ENCODE measurements at regions not wholly inside any gene's neighbourhood (a gene's known extent, or its start where the extent isn't known, plus 50 kb on each side); places are given as distances from the start of the nearest gene placed in this dataset.

- Mint-ChIP-seq H3K4me1 (ENCODE audit: low read depth) (no peaks in the 10 kb centered on the region), H3K4me3 (no peak overlapping the region), H3K27ac (no peak overlapping the region), H3K36me3 (ENCODE audit: low read depth) (no peaks in the 10 kb centered on the region), H3K27me3 (ENCODE audit: insufficient read depth) (no peaks in the 10 kb centered on the region), H3K9me3 (peaks cover 5% of the 10 kb centered on the region)
- intact Hi-C loops (cut with micrococcal nuclease), result no loop called here
- DNase-seq (ENCODE audit: low spot score), result no peak
Observed at GRCh38 chr13:63614874-63615612, 2199.4 kb upstream of the PCDH20 start.

DNA sequence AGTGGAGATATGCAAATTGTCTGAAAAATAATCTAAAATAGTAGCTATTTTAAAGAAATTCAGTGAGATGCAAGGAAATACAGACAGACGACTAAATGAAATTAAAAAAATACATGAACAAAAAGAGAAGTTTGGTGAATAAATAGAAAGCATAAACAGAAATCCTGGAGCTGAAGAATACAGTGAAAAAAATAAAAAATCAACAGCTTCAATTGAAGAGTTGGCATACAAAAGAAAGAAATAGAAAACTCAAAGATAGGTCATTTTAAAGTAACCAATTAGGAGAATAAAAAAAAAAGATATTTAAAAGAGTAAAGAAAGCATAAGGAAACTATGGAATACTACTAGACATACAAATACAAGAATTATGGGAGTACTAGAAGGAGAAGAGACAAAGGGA lies 2191.5 kb upstream of the PCDH20 start:
- Mint-ChIP-seq H3K27ac (no peak overlapping the region), H3K9me3 (peaks cover 17% of the 10 kb centered on the region), H3K36me3 (ENCODE audit: low read depth) (no peaks in the 10 kb centered on the region), H3K27me3 (ENCODE audit: insufficient read depth) (no peaks in the 10 kb centered on the region), H3K4me3 (no peak overlapping the region), H3K4me1 (ENCODE audit: low read depth) (no peaks in the 10 kb centered on the region)
- intact Hi-C loops (cut with micrococcal nuclease), result no loop called here
- DNase-seq (ENCODE audit: low spot score), result no peak

DNA sequence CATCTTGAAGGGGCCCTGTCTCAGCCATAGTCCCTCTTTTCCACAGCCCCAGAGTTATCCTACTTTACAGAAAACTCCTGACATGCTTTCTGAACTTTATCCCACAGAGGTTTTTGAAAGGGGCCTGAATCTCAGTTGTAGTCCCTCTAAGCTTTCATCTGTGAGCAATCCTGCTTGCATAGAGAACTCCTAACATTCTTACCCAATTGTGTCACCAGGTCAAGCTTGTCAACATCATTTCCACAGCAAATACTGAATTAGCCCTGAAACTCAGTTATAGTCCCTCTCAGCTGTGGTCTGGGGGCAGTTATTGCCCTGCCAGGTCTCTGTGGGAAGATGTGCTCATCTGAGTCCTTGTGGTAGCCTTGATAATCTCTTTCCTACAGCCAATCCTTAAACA lies 2190.3 kb upstream of the PCDH20 start:
- intact Hi-C loops (cut with micrococcal nuclease), result no loop called here
- no peaks in the 10 kb centered on the region for H3K4me1 Mint-ChIP-seq (ENCODE audit: low read depth)
- peaks cover 22% of the 10 kb centered on the region for H3K9me3 Mint-ChIP-seq
- no peaks in the 10 kb centered on the region for H3K36me3 Mint-ChIP-seq (ENCODE audit: low read depth)
- DNase-seq (ENCODE audit: low spot score), result no peak
- H3K27me3 Mint-ChIP-seq (ENCODE audit: insufficient read depth), result no peaks in the 10 kb centered on the region
- H3K27ac Mint-ChIP-seq, result no peak overlapping the region
- H3K4me3 Mint-ChIP-seq, result no peak overlapping the region

- intact Hi-C loops (cut with micrococcal nuclease), result no loop called here
- no peak for DNase-seq (ENCODE audit: low spot score)
- Mint-ChIP-seq H3K27ac (no peak overlapping the region), H3K9me3 (peaks cover 23% of the 10 kb centered on the region), H3K4me1 (ENCODE audit: low read depth) (no peaks in the 10 kb centered on the region), H3K4me3 (no peak overlapping the region), H3K36me3 (ENCODE audit: low read depth) (no peaks in the 10 kb centered on the region), H3K27me3 (ENCODE audit: insufficient read depth) (no peaks in the 10 kb centered on the region)
Observed at GRCh38 chr13:63605403-63605802, 2189.8 kb upstream of the PCDH20 start.

DNA sequence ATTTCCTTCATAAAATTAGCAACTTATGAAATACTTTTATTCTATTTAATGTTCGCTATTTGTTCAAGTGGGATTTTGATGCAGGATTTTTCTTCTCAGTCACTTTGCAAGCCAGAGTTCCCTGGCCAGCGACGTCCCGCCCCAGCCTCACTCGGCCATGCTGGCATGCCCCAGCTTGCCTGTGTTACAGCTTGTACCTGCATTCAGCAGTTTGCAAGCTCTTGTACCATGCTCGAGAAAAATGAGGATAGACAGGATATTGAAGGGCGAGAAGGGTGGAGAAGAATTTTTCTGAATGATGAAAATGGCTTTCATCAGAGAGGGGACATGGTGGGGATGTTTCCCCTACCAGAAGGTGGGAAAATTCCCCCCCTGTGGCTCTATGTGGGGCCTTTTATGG lies 2180.2 kb upstream of the PCDH20 start:
- Mint-ChIP-seq H3K4me1 (ENCODE audit: low read depth) (no peaks in the 10 kb centered on the region), H3K4me3 (no peak overlapping the region), H3K27ac (no peak overlapping the region), H3K9me3 (peaks cover 6% of the 10 kb centered on the region), H3K27me3 (ENCODE audit: insufficient read depth) (no peaks in the 10 kb centered on the region), H3K36me3 (ENCODE audit: low read depth) (no peaks in the 10 kb centered on the region)
- intact Hi-C loops (cut with micrococcal nuclease), result no loop called here
- DNase-seq (ENCODE audit: low spot score), result no peak

DNA sequence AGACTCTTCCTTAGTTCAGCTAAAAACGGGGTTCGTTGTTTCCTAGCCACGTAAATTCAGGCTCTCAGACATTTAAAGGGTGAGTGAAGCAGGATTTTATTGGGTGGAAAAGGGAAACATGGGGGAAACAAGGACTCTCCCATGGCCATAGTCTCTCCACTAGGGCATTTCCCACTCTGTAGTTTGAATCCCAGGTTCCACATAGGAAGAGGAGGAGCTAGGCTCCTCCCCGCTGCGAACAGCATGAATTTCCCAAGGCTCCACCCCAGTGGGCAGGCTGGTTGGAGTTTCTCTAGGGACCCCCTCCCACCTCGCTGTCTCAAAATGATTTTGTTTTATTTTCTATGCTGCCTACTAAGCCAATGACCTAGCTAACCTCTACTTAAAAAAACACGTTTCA lies 2170.8 kb upstream of the PCDH20 start:
- H3K4me3 Mint-ChIP-seq, result no peak overlapping the region
- no peaks in the 10 kb centered on the region for H3K4me1 Mint-ChIP-seq (ENCODE audit: low read depth)
- no peaks in the 10 kb centered on the region for H3K27me3 Mint-ChIP-seq (ENCODE audit: insufficient read depth)
- DNase-seq (ENCODE audit: low spot score), result no peak
- peaks cover 17% of the 10 kb centered on the region for H3K9me3 Mint-ChIP-seq
- intact Hi-C loops (cut with micrococcal nuclease), result no loop called here
- H3K36me3 Mint-ChIP-seq (ENCODE audit: low read depth), result no peaks in the 10 kb centered on the region
- no peak overlapping the region for H3K27ac Mint-ChIP-seq

DNA sequence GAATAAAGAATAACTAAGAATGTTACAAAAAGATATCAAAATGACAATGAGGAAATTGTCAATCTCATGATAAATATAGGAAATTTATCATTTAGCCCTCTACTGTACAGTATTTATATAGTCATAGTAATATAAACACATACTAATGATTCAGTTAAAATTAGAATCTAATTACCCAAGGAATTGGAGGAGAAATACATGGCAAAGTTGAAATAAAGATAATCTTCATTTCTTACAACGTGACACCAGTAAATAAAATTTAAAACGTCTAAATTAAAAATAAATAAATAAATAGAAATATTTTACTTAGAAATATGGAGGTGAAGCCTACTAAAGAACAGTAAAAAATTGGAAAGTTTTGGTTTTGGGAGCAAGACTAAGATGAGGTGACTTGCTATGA lies 2163.1 kb upstream of the PCDH20 start:
- no peak for DNase-seq (ENCODE audit: low spot score)
- no peaks in the 10 kb centered on the region for H3K36me3 Mint-ChIP-seq (ENCODE audit: low read depth)
- H3K4me1 Mint-ChIP-seq (ENCODE audit: low read depth), result no peaks in the 10 kb centered on the region
- H3K27ac Mint-ChIP-seq, result no peak overlapping the region
- H3K4me3 Mint-ChIP-seq, result no peak overlapping the region
- intact Hi-C loops (cut with micrococcal nuclease), result no loop called here
- no peaks in the 10 kb centered on the region for H3K27me3 Mint-ChIP-seq (ENCODE audit: insufficient read depth)
- H3K9me3 Mint-ChIP-seq, result peaks cover 13% of the 10 kb centered on the region

DNA sequence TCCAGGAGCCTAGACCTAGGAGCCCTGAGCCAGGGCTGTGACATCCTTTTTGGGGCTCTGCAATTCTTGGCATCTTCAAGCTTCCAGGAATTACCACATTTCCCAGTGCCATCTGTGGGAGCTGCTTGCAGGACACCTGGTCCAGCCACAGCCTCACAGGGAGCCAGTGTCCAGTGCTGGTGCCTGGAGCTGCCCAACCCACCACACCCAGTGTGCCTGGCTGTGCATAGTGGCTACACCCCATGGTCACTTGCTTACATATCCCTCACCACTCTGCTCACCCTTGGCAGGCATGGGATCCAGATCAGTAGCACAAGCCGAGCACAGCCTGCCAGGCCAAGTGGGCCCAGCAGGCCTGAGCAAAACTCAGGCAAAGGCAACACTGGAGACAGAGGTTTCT lies 2151.4 kb upstream of the PCDH20 start:
- Mint-ChIP-seq H3K36me3 (ENCODE audit: low read depth) (no peaks in the 10 kb centered on the region), H3K4me1 (ENCODE audit: low read depth) (no peaks in the 10 kb centered on the region), H3K9me3 (peaks cover 4% of the 10 kb centered on the region), H3K27me3 (ENCODE audit: insufficient read depth) (no peaks in the 10 kb centered on the region), H3K27ac (no peak overlapping the region), H3K4me3 (no peak overlapping the region)
- DNase-seq (ENCODE audit: low spot score), result no peak
- intact Hi-C loops (cut with micrococcal nuclease), result no loop called here

DNA sequence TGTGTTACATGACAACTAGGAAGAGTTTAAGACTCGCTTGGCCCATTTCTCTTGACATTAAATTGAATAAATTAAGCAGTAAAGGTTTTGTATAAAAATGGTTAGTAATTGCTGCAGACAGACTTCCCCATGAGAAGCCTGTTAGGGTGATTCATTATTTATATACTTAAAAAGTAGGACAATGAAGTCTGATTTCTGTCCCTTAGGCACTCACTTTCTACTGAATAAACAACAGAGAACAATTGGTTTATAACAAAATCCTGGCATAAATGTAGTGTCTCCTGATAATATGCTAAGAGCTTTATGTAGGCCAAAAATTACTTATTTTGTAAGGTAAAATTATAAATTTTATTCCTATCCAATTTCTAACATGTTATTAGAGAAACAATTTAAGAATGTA lies 2138.5 kb upstream of the PCDH20 start:
- Mint-ChIP-seq H3K9me3 (no peaks in the 10 kb centered on the region), H3K27me3 (ENCODE audit: insufficient read depth) (no peaks in the 10 kb centered on the region), H3K4me1 (ENCODE audit: low read depth) (no peaks in the 10 kb centered on the region), H3K4me3 (no peak overlapping the region), H3K27ac (no peak overlapping the region), H3K36me3 (ENCODE audit: low read depth) (no peaks in the 10 kb centered on the region)
- intact Hi-C loops (cut with micrococcal nuclease), result no loop called here
- no peak for DNase-seq (ENCODE audit: low spot score)

DNA sequence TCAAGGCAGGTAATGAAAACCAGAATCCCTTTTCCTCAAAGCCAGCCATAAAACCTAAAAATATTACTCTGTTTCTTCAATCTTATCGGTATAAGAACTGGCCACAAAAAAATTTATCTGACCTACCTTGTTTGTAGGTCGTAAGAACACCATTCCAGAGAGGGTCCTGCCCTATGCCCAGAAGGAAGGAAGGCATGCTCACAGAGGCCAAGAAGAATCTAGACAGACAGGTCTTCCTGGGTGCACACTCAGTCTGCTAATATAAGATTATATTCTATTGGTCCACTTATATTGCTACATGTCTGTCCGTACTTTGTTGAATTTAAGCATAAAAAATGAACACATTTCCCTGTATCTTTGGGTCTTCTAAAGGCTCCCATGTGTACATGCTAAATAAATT lies 2136.1 kb upstream of the PCDH20 start:
- Mint-ChIP-seq H3K36me3 (ENCODE audit: low read depth) (no peaks in the 10 kb centered on the region), H3K27ac (no peak overlapping the region), H3K9me3 (no peaks in the 10 kb centered on the region), H3K4me3 (no peak overlapping the region), H3K27me3 (ENCODE audit: insufficient read depth) (no peaks in the 10 kb centered on the region), H3K4me1 (ENCODE audit: low read depth) (no peaks in the 10 kb centered on the region)
- DNase-seq (ENCODE audit: low spot score), result no peak
- intact Hi-C loops (cut with micrococcal nuclease), result no loop called here

DNA sequence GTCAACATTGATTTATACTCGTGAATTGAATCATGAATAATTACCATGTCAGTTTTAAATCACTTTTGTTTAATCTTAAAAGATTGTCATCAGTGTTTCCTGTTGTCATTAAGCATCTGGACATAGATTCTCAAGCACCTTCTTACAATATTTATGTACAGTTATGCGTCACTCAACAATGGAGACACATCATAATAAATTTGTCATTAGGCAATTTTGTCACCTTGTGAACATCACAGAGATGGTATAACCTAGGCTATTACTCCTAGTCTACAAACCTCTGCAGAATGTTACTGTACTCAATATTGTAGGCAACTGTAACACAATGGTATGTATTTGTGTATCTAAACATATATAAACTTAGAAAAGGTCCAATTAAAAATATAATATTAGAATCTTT lies 2130.9 kb upstream of the PCDH20 start:
- Mint-ChIP-seq H3K4me1 (ENCODE audit: low read depth) (no peaks in the 10 kb centered on the region), H3K27me3 (ENCODE audit: insufficient read depth) (no peaks in the 10 kb centered on the region), H3K36me3 (ENCODE audit: low read depth) (no peaks in the 10 kb centered on the region), H3K9me3 (no peaks in the 10 kb centered on the region), H3K27ac (no peak overlapping the region), H3K4me3 (no peak overlapping the region)
- DNase-seq (ENCODE audit: low spot score), result no peak
- intact Hi-C loops (cut with micrococcal nuclease), result no loop called here

DNA sequence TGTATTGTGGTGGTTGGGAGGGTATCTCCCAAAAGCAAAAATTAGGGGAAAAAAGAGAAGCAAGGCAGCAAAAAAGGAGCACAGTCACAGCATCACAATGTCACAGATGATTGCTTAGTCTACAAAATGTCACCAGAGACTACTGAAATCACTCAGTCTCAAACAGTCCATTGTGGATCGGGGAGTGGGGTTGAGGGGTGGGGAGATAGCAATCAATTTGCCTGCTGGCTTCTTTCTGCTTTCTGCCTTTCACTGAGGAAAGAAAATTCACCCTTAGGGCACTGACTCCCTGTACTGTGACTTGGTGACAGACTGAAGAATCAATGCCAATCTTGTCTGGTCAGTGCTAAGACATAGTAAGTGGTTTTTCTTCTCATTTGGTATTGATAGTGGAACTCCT lies 2127.1 kb upstream of the PCDH20 start:
- Mint-ChIP-seq H3K27ac (no peak overlapping the region), H3K4me1 (ENCODE audit: low read depth) (no peaks in the 10 kb centered on the region), H3K4me3 (no peak overlapping the region), H3K27me3 (ENCODE audit: insufficient read depth) (no peaks in the 10 kb centered on the region), H3K9me3 (no peaks in the 10 kb centered on the region), H3K36me3 (ENCODE audit: low read depth) (no peaks in the 10 kb centered on the region)
- intact Hi-C loops (cut with micrococcal nuclease), result no loop called here
- DNase-seq (ENCODE audit: low spot score), result no peak

GRCh38 chr13:63541336-63541735 lies 2125.7 kb upstream of the PCDH20 start:
- Mint-ChIP-seq H3K4me1 (ENCODE audit: low read depth) (no peaks in the 10 kb centered on the region), H3K4me3 (no peak overlapping the region), H3K36me3 (ENCODE audit: low read depth) (no peaks in the 10 kb centered on the region), H3K9me3 (no peaks in the 10 kb centered on the region), H3K27ac (no peak overlapping the region), H3K27me3 (ENCODE audit: insufficient read depth) (no peaks in the 10 kb centered on the region)
- intact Hi-C loops (cut with micrococcal nuclease), result no loop called here
- no peak for DNase-seq (ENCODE audit: low spot score)

DNA sequence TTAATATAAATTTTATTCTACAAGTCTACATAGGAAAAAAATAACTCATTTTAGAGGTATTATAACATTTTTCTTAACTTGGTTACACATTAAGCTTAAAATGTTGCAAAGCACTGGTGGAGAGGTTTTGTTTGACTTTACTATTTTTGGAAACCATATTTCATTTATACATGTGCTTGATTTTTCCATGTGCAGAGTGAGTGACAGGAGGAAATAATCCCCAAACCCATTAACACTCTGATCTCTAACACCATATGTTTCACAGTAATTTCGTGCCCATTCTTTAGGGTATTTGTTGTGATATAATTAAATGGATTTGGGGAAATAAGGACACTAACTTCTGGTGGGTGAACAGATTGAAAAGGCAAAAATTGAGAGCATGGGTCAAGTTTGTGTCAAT lies 2124.4 kb upstream of the PCDH20 start:
- Mint-ChIP-seq H3K27ac (no peak overlapping the region), H3K27me3 (ENCODE audit: insufficient read depth) (no peaks in the 10 kb centered on the region), H3K4me3 (no peak overlapping the region), H3K9me3 (no peaks in the 10 kb centered on the region), H3K36me3 (ENCODE audit: low read depth) (no peaks in the 10 kb centered on the region), H3K4me1 (ENCODE audit: low read depth) (no peaks in the 10 kb centered on the region)
- intact Hi-C loops (cut with micrococcal nuclease), result no loop called here
- DNase-seq (ENCODE audit: low spot score), result no peak

Measured in activated T-helper 1 cell treated with anti-CD3 and anti-CD28 coated beads, Interleukin-12 subunit alpha, Interleukin-12 subunit beta, Interleukin-2, Interleukin-4 antibody, amounts not matched to agents 30 ng/mL and 10 ng/mL and 1 ng/mL, durations not matched to agents 14 hours and 24 hours and 36 hours (primary cell).